ENCODE measurements at regions not wholly inside any gene's neighbourhood (a gene's known extent, or its start where the extent isn't known, plus 50 kb on each side); places are given as distances from the start of the nearest gene placed in this dataset.

- Mint-ChIP-seq H3K4me3 (no peak overlapping the region), H3K36me3 (ENCODE audit: low read depth) (no peaks in the 10 kb centered on the region), H3K27me3 (ENCODE audit: insufficient read depth) (peaks cover 4% of the 10 kb centered on the region), H3K9me3 (no peaks in the 10 kb centered on the region), H3K4me1 (ENCODE audit: low read depth) (peaks cover 5% of the 10 kb centered on the region), H3K27ac (no peak overlapping the region)
- DNase-seq (ENCODE audit: low spot score): no peak
- intact Hi-C loops (cut with micrococcal nuclease): no loop called here
These were observed 105.5 kb downstream of the BCOR start for GRCh38 chrX:39992300-39992699.

- Mint-ChIP-seq H3K9me3 (no peaks in the 10 kb centered on the region), H3K27me3 (ENCODE audit: insufficient read depth) (peaks cover 4% of the 10 kb centered on the region)
These were observed 102.3 kb downstream of the BCOR start for GRCh38 chrX:39995457-39995856.

GRCh38 chrX:39996536-39996935 lies 101.2 kb downstream of the BCOR start:
- no peaks in the 10 kb centered on the region for H3K9me3 Mint-ChIP-seq

More at GRCh38 chrX:39995457-39995856, 102.3 kb downstream of the BCOR start:
- Mint-ChIP-seq H3K27ac (no peak overlapping the region), H3K4me3 (no peak overlapping the region), H3K4me1 (ENCODE audit: low read depth) (peaks cover 5% of the 10 kb centered on the region), H3K36me3 (ENCODE audit: low read depth) (no peaks in the 10 kb centered on the region)
- intact Hi-C loops (cut with micrococcal nuclease): no loop called here
- DNase-seq (ENCODE audit: low spot score): no peak

GRCh38 chrX:39998636-39999406 lies 98.9 kb downstream of the BCOR start:
- Mint-ChIP-seq H3K36me3 (ENCODE audit: low read depth) (no peaks in the 10 kb centered on the region), H3K4me3 (no peak overlapping the region), H3K9me3 (no peaks in the 10 kb centered on the region), H3K27ac (no peak overlapping the region), H3K4me1 (ENCODE audit: low read depth) (peaks cover 6% of the 10 kb centered on the region), H3K27me3 (ENCODE audit: insufficient read depth) (peaks cover 11% of the 10 kb centered on the region)
- intact Hi-C loops (cut with micrococcal nuclease): no loop called here
- no peak for DNase-seq (ENCODE audit: low spot score)

More at GRCh38 chrX:39996536-39996935, 101.2 kb downstream of the BCOR start:
- Mint-ChIP-seq H3K4me3 (no peak overlapping the region), H3K4me1 (ENCODE audit: low read depth) (peaks cover under 1% of the 10 kb centered on the region), H3K27me3 (ENCODE audit: insufficient read depth) (peaks cover 9% of the 10 kb centered on the region), H3K27ac (no peak overlapping the region), H3K36me3 (ENCODE audit: low read depth) (no peaks in the 10 kb centered on the region)
- intact Hi-C loops (cut with micrococcal nuclease): no loop called here
- no peak for DNase-seq (ENCODE audit: low spot score)
